Mesendoderm (in vitro differentiated cells): ENCODE measurements at regions not wholly inside any gene's neighbourhood (a gene's known extent, or its start where the extent isn't known, plus 50 kb on each side); places are given as distances from the start of the nearest gene placed in this dataset.

ENCODE experiments used
- DNase-seq: peaks from one replicate; pipeline ENCODE4 v3.0.0; 2013
- H2AK5ac ChIP-seq: 2 replicates; pipeline ENCODE4 v1.6.1; 2013; ENCODE audit warnings: low read length, inconsistent platforms
- H2BK120ac ChIP-seq: 2 replicates; pipeline ENCODE4 v1.6.1; 2013; ENCODE audit warnings: low read depth, mild to moderate bottlenecking, low read length, moderate library complexity, mixed read lengths
- H2BK15ac ChIP-seq: replicated peaks from 2 replicates; pipeline ENCODE4 v1.6.1; 2013; ENCODE audit warnings: low read depth, mild to moderate bottlenecking, moderate library complexity
- H2BK5ac ChIP-seq: 2 replicates; pipeline ENCODE4 v1.6.1; 2013; ENCODE audit warnings: low read length, inconsistent platforms
- H3K18ac ChIP-seq: 2 replicates; pipeline ENCODE4 v1.6.1; 2013; ENCODE audit warnings: mild to moderate bottlenecking, low read length, mixed read lengths
- H3K23ac ChIP-seq: one replicate; pipeline ENCODE4 v1.6.1; 2013; ENCODE audit warnings: low read length
- H3K27ac ChIP-seq: 2 replicates; pipeline ENCODE4 v1.5.1; 2013; ENCODE audit warnings: low read depth, mild to moderate bottlenecking, inconsistent platforms, low read length, moderate library complexity
- H3K27me3 ChIP-seq: 2 replicates; pipeline ENCODE4 v1.6.1; 2013; ENCODE audit warnings: low read length, control low read depth, mild to moderate bottlenecking, inconsistent platforms; ENCODE audit not compliant: insufficient read depth, poor library complexity
- H3K36me3 ChIP-seq: 2 replicates; pipeline ENCODE4 v1.6.1; 2013; ENCODE audit warnings: low read length, inconsistent platforms; ENCODE audit not compliant: control insufficient read depth, insufficient read depth
- H3K4ac ChIP-seq: one replicate; pipeline ENCODE4 v1.6.1; 2013; ENCODE audit warnings: low read depth, mild to moderate bottlenecking, low read length, moderate library complexity
- H3K4me1 ChIP-seq: 2 replicates; pipeline ENCODE4 v1.6.1; 2013; ENCODE audit warnings: low read depth, low read length, inconsistent platforms; ENCODE audit not compliant: control insufficient read depth
- H3K4me2 ChIP-seq: 2 replicates; pipeline ENCODE4 v1.6.1; 2013; ENCODE audit warnings: low read length
- H3K4me3 ChIP-seq: 2 replicates; pipeline ENCODE4 v1.5.1; 2013; ENCODE audit warnings: mild to moderate bottlenecking, low read length
- H3K56ac ChIP-seq: one replicate; pipeline ENCODE4 v1.6.1; 2013; ENCODE audit warnings: low read length
- H3K79me1 ChIP-seq: 2 replicates; pipeline ENCODE4 v1.6.1; 2013; ENCODE audit warnings: low read length, inconsistent platforms
- H3K79me2 ChIP-seq: 2 replicates; pipeline ENCODE4 v1.6.1; 2013; ENCODE audit warnings: mild to moderate bottlenecking, low read length; ENCODE audit not compliant: control insufficient read depth, insufficient read depth
- H3K9ac ChIP-seq: 2 replicates; pipeline ENCODE4 v1.6.1; 2013; ENCODE audit warnings: low read length, inconsistent platforms
- H4K5ac ChIP-seq: one replicate; pipeline ENCODE4 v1.6.1; 2013; ENCODE audit warnings: low read length
- H4K8ac ChIP-seq: one replicate; pipeline ENCODE4 v1.6.1; 2013; ENCODE audit warnings: low read depth, mild to moderate bottlenecking, control low read depth, low read length, moderate library complexity
- WGBS: extraction: QIAGEN DNeasy Blood & Tissue Kit; methylation state at CpG from one replicate; pipeline ENCODE4 v1.1.7; 2013; ENCODE audit warnings: low lambda C conversion rate, missing lambda C conversion rate; ENCODE audit not compliant: insufficient coverage; ENCODE audit errors: extremely low coverage; 5-methylcytosine and 5-hydroxymethylcytosine counted together

DNA sequence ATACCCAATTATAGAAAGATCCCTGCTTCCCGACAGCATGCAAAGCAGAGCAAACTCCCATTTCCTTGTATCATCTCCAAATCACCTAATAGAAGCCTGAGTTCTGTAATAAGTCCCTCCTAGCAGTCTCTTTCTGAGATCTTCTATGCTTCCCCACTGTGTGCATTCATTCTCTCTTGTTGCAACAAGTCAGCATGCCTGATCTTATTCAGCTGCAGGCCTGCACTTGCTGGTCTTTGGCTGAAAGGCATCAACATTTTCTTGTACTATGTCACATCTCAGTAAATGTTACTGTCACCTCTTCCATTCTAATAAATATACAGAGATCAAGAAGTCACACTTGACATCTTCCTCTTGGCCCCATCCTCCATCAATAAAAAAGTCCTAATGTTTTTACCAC is 449.9 kb upstream of the MEX3C start:
- H2BK15ac ChIP-seq, result no peak overlapping the region
- H3K4ac ChIP-seq, result no peak overlapping the region
- H2BK5ac ChIP-seq, result no peak overlapping the region
- H3K18ac ChIP-seq, result no peak overlapping the region
- no peak overlapping the region for H4K5ac ChIP-seq
- H3K4me1 ChIP-seq, result peaks cover 11% of the 10 kb centered on the region
- H3K56ac ChIP-seq, result no peak overlapping the region
- H3K23ac ChIP-seq, result no peak overlapping the region
- no peaks in the 10 kb centered on the region for H3K79me1 ChIP-seq
- H3K9ac ChIP-seq, result no peak overlapping the region
- H3K27ac ChIP-seq, result no peak overlapping the region
- no peaks in the 10 kb centered on the region for H3K27me3 ChIP-seq
- H2BK120ac ChIP-seq, result no peak overlapping the region
- DNase-seq, result no peak
- no peak overlapping the region for H2AK5ac ChIP-seq
- no peak overlapping the region for H3K4me2 ChIP-seq
- no peak overlapping the region for H3K4me3 ChIP-seq
- H3K79me2 ChIP-seq, result no peaks in the 10 kb centered on the region
- no peak overlapping the region for H4K8ac ChIP-seq
- no CpG with 5 or more reads among the region's 1 CpG for WGBS
- no peaks in the 10 kb centered on the region for H3K36me3 ChIP-seq

- Histone ChIP-seq H2BK5ac (no peak overlapping the region), H3K79me1 (no peaks in the 10 kb centered on the region), H3K4me2 (no peak overlapping the region), H3K27ac (no peak overlapping the region), H3K56ac (no peak overlapping the region), H2AK5ac (no peak overlapping the region), H2BK15ac (peak overlapping the region; percentile 1), H3K4ac (no peak overlapping the region), H3K79me2 (no peaks in the 10 kb centered on the region), H3K27me3 (no peaks in the 10 kb centered on the region), H3K23ac (no peak overlapping the region), H3K4me3 (no peak overlapping the region), H4K5ac (no peak overlapping the region), H3K18ac (no peak overlapping the region), H3K9ac (no peak overlapping the region), H3K36me3 (no peaks in the 10 kb centered on the region), H2BK120ac (no peak overlapping the region), H4K8ac (no peak overlapping the region), H3K4me1 (peaks cover 9% of the 10 kb centered on the region)
- no peak for DNase-seq
- no CpG with 5 or more reads among the region's 2 CpGs for WGBS
Measured at GRCh38 chr18:51647942-51648341, 450.5 kb upstream of the MEX3C start.

GRCh38 chr18:51649796-51650195 is 452.3 kb upstream of the MEX3C start:
- Histone ChIP-seq H3K18ac (peak overlapping the region; percentile 53), H3K9ac (no peak overlapping the region), H3K4ac (no peak overlapping the region), H3K4me3 (no peak overlapping the region), H3K27me3 (no peaks in the 10 kb centered on the region), H2BK15ac (peak overlapping the region; percentile 6), H2BK120ac (peak overlapping the region; percentile 61), H4K8ac (no peak overlapping the region), H4K5ac (no peak overlapping the region), H3K79me1 (no peaks in the 10 kb centered on the region), H2AK5ac (no peak overlapping the region), H3K4me1 (peaks cover 4% of the 10 kb centered on the region), H3K4me2 (no peak overlapping the region), H3K79me2 (no peaks in the 10 kb centered on the region), H3K27ac (no peak overlapping the region), H3K56ac (no peak overlapping the region), H3K36me3 (no peaks in the 10 kb centered on the region), H3K23ac (no peak overlapping the region), H2BK5ac (no peak overlapping the region)
- no peak for DNase-seq
- WGBS, result no CpG with 5 or more reads among the region's 1 CpG

DNA sequence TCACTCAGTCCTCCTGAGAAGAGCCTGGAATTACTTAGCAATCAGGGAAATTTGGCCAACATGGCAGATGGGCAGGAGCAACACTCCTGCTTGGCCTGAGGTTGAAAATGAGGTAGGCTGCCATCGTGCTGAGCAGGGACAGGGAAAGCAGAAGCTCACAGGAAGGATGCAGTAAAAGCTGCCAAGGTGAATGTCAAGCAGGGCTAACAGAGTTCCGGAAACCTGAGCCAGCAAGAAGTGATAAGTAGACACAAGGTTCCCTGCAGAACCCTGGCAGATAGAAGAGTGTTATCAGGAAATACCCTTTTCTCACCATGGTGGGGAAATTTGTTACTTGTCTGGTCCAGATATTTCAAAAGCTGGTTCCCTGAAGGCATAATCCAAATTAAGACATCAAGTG is 454.3 kb upstream of the MEX3C start:
- no peak overlapping the region for H2BK15ac ChIP-seq
- no peak overlapping the region for H3K23ac ChIP-seq
- H3K79me1 ChIP-seq, result no peaks in the 10 kb centered on the region
- no peak overlapping the region for H3K4me3 ChIP-seq
- H2AK5ac ChIP-seq, result no peak overlapping the region
- peaks cover 14% of the 10 kb centered on the region for H3K4me1 ChIP-seq
- H2BK120ac ChIP-seq, result no peak overlapping the region
- no peaks in the 10 kb centered on the region for H3K27me3 ChIP-seq
- no peak overlapping the region for H3K27ac ChIP-seq
- no peak overlapping the region for H3K18ac ChIP-seq
- H3K56ac ChIP-seq, result peak overlapping the region; percentile 39
- no peak overlapping the region for H4K5ac ChIP-seq
- H2BK5ac ChIP-seq, result peak overlapping the region; percentile 41
- no peaks in the 10 kb centered on the region for H3K79me2 ChIP-seq
- no peak overlapping the region for H3K4ac ChIP-seq
- H3K36me3 ChIP-seq, result no peaks in the 10 kb centered on the region
- H3K4me2 ChIP-seq, result no peak overlapping the region
- WGBS, result no CpG with 5 or more reads among the region's 2 CpGs
- H4K8ac ChIP-seq, result no peak overlapping the region
- peak; percentile 79 for DNase-seq
- H3K9ac ChIP-seq, result no peak overlapping the region

- Histone ChIP-seq H4K8ac (no peak overlapping the region), H3K9ac (no peak overlapping the region), H3K56ac (no peak overlapping the region), H3K4me3 (no peak overlapping the region), H3K4me1 (peaks cover 21% of the 10 kb centered on the region), H2BK120ac (no peak overlapping the region), H3K27ac (no peak overlapping the region), H2BK5ac (no peak overlapping the region), H3K18ac (no peak overlapping the region), H4K5ac (no peak overlapping the region), H3K27me3 (no peaks in the 10 kb centered on the region), H3K4ac (no peak overlapping the region), H3K79me2 (no peaks in the 10 kb centered on the region), H2BK15ac (no peak overlapping the region), H3K36me3 (no peaks in the 10 kb centered on the region), H3K79me1 (no peaks in the 10 kb centered on the region), H3K23ac (no peak overlapping the region), H2AK5ac (no peak overlapping the region), H3K4me2 (no peak overlapping the region)
- WGBS, result no CpG with 5 or more reads among the region's 3 CpGs
- DNase-seq, result no peak
Measured at GRCh38 chr18:51653507-51654213, 456.2 kb upstream of the MEX3C start.
